ENCODE measurements at regions not wholly inside any gene's neighbourhood (a gene's known extent, or its start where the extent isn't known, plus 50 kb on each side); places are given as distances from the start of the nearest gene placed in this dataset.

DNA sequence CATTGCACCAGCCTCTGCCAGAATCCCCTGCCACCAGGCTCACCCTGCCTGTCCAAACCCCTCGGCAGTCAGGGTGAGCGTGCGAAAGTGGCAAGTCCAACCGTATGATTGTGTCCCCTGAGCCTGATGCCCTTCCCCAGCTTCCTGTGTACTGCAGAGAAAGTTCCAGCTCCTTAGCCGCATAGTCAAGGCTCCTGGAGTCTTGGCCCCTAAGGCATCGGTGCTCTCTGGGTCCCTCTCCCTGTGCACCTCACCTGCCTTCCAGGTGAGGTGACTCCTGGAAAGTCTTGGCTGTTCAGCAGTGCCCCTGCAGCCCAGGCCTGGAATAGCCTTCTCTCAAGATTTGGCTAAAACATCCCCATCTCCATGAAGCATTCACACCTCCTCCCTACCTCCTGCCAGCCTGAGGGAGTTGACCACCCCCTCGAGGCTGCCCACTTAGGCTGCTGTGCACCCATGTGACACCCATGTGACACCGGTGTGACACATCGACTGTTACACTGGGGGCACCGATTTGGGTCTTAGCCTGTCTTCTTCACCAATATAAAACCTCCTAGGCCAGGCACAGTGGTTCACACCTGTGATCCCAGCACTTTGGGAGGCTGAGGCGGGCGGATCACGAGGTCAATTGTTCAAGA is 56.1 kb upstream of the ELN start:
- H3K4me1 Mint-ChIP-seq: peaks cover 4% of the 10 kb centered on the region
- H3K27ac Mint-ChIP-seq: no peak overlapping the region
- no peak for DNase-seq
- H3K9me3 Mint-ChIP-seq: no peaks in the 10 kb centered on the region
- no peaks in the 10 kb centered on the region for H3K36me3 Mint-ChIP-seq
- no peak overlapping the region for H3K4me3 Mint-ChIP-seq
- no peaks in the 10 kb centered on the region for H3K27me3 Mint-ChIP-seq

DNA sequence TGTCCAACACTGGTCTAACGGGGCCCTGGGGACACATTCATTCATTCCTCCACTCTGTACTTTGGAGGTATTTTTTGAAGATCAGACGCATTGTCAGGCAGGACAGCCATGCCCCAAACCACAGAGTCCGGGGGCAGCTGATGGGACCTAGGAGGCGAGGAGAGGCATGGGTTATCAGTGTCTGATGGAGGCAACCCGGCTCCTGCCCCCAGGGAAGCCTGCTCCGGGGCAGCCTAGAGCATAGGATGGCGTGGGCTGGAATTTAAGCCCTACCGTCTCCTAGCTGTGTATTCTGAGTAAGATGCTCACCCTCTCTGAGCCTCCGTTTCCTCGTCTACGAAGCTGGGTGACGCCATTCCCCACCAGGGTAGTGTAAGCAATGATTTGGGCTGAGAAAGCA is 55.4 kb upstream of the ELN start:
- Mint-ChIP-seq H3K9me3 (no peaks in the 10 kb centered on the region), H3K27me3 (no peaks in the 10 kb centered on the region), H3K27ac (no peak overlapping the region), H3K4me1 (peaks cover 4% of the 10 kb centered on the region), H3K4me3 (no peak overlapping the region), H3K36me3 (no peaks in the 10 kb centered on the region)
- DNase-seq: no peak

DNA sequence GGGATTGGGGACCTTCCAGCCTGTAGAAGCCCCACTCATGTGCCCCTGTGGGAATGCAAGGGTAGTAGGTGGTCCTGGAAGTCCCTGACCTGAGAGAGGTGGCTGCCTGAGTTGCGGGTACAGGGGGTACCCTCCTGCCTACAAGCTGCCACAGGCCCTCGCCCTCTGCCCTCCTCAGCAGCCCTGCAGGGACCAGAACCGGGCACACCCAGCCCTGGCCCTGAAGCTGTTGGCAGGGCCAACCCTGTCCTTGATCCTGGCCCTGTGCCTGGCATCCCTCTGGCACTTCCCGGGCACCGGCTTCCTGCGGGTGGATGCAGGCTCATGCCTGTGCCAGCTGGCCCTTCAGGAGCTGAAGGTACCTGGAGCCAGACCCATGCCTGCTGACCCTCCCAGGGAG is 54.9 kb upstream of the ELN start:
- Mint-ChIP-seq H3K9me3 (no peaks in the 10 kb centered on the region), H3K4me3 (no peak overlapping the region), H3K4me1 (peaks cover 4% of the 10 kb centered on the region), H3K27ac (no peak overlapping the region), H3K27me3 (no peaks in the 10 kb centered on the region), H3K36me3 (no peaks in the 10 kb centered on the region)
- DNase-seq: no peak

DNA sequence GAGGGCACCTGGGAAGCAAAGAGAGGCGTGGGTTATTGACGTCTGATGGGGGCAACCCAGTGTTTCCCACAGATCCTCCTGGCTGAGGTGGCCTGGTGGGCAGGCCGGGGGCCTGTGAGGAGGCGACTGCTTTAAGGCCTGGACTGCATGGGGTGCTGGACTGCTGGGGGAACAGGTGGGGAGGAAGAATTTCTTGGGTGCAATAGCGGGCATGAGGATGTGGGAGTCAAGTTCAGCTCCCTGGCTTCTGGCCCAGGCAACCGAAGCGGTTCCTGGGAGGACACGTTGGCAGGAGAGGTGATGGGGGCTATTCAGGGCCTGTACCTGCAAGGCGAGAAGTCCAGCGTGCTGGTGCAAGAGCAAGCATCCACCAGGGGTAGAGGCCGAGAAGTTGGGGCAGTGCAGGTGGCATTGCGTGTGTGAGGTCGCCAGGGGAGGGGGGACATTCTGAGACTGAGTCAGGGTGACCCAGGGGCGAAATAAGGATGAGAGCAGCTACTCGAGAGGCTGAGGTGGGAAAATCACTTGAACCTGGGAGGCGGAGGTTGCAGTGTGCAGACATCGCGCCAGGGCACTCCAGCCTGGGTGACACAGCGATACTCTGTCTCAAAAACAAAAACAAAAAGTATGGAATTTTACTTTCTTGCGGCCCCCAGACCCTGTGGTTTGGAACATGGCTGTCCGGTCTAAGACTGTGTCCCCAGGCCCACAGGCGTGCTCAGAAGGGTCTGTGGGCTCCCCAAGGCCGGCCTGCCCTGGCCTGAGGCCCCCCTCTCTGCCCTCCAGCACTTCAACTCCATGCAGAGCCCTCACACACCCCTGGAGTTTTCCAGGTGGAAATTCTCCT is 53.6 kb upstream of the ELN start:
- H3K4me1 Mint-ChIP-seq: peaks cover 4% of the 10 kb centered on the region
- H3K27me3 Mint-ChIP-seq: no peaks in the 10 kb centered on the region
- H3K9me3 Mint-ChIP-seq: no peaks in the 10 kb centered on the region
- H3K27ac Mint-ChIP-seq: no peak overlapping the region
- no peak for DNase-seq
- H3K4me3 Mint-ChIP-seq: no peak overlapping the region
- H3K36me3 Mint-ChIP-seq: no peaks in the 10 kb centered on the region

DNA sequence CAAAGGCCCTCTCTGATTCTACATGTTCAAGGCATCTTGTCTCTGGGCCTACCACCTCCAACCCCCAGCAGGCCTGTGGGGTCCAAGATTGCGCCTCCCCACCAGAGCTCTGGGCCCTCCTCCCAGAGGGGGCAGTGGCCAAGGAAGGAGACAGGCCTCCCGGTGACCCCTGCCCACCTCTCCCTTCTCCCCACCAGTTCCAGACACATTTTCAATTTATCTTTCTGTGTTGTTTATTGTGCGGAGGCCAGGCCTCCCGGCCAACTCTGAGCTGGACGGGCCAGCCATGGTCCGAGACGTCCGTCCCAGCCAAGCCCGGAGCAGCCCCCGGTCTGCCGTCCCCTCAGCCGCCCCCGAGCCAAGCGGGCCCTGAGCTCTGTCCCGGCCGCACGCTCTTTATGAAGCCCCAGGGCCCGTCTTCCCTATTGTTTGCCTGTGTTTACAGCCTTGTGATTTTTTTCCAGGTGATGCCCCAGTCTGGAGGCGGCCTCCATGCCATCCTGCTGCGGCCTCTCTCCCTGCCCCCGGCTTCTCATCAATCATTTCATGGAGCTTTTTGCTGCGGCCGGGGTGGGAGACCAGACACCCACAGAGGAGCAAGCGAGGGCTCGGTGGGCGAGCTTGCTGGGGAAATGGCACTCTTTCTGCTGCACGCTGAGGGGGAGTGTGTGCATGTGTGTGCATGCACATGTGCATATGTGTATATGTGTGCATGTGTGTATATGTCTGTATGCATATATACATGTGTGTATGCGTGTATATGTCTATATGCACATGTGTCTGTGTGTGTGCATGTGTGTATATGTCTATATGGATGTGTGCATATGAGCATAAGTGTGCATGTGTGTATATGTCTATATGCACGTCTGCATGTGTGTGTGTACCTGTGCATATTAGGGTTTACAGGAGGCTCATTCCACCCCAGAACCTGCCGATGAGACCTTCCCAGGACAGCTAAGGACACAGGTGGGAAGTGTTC is 52.7 kb upstream of the ELN start:
- Mint-ChIP-seq H3K27ac (no peak overlapping the region), H3K9me3 (no peaks in the 10 kb centered on the region), H3K27me3 (peaks cover 4% of the 10 kb centered on the region), H3K4me3 (no peak overlapping the region), H3K4me1 (peaks cover 4% of the 10 kb centered on the region), H3K36me3 (no peaks in the 10 kb centered on the region)
- no peak for DNase-seq

DNA sequence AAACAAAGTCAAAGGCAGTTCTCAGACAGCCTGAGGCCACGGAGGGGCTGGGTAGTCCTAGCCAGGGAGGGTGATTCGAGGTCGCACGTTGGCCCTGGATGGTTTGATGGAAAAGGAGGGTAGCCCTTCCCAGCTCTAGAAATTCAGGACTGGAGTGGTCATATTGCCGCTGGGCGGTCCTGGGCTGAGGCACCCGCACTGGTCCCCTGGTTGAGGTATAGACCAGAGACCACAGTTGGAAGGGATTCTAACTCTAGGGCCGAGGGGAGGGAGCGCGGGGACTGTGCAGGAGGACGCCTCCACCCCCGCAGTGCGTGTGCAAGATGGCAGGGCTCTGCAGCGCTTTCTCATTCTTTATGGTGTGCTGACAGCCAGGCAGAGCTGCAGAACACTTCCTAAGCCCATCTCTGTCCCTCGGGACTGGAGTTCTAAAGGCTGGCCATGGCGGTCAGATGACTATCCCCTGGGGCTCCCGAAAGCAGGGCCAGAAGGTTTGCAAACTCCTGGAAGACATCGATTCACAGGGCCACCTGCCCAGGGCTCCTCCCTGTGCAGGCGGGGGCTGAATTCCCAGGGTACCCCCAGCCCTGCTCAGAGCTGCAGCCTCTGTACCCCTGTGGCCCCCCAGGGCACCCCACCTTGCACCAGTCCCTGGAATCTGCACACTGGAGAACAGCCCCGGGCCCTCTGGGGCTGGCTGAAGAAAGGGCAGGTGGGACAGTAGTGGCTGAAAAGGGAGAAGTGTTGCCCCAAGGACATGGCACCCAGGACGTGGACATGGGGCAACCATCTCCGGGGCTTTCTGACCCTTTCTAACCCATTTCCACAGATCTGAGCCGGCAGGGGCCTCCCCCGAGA is 51.0 kb upstream of the ELN start:
- H3K4me3 Mint-ChIP-seq: no peak overlapping the region
- H3K9me3 Mint-ChIP-seq: no peaks in the 10 kb centered on the region
- no peak for DNase-seq
- H3K27me3 Mint-ChIP-seq: peaks cover 11% of the 10 kb centered on the region
- H3K4me1 Mint-ChIP-seq: no peaks in the 10 kb centered on the region
- no peak overlapping the region for H3K27ac Mint-ChIP-seq
- H3K36me3 Mint-ChIP-seq: no peaks in the 10 kb centered on the region

DNA sequence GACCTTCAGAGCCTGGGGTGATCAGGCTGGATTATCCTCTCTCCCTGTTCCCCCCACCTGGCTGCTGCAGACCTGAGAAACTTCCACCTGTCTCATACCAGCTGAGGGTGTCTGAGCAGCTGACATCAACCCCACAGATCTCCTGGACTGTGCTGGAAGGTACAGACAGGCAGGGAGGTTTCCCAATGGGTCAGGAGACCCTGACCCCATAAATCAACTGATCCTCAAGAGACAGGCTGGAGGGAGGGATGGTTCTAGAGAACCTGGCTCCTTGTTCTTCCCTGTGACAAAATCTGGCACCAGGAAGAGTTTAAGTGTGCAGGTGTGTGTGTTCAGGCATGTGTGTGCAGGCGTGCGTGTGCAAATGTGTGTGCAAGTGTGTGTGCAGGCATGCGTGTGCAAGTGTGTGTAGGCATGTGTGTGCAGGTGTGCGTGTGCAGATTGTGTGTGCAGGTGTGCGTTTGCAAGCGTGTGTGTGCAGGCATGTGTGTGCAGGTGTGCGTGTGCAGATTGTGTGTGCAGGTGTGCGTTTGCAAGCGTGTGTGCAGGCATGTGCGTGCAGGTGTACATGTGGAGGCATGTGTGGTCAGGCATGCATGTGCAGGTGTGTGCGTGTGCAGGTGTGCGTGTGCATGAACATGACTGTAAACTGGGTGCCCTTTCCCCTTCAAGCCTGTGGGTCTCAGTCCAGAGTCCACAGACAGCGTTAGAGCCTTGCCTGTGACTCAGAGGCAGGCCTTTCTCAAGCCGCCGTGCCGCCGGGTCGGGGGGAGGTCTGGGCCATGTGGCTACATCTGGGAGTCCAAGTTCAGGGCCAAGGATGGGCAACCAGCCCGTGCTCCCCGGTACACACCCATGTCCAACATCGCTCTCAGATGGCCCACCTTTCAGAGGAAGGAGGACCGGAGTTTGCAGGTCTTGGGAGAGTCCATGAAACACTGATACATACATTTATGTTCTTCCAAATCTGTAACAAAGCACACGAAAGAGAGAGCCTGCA is 50.1 kb upstream of the ELN start:
- peaks cover 11% of the 10 kb centered on the region for H3K27me3 Mint-ChIP-seq

More for the DNA sequence above, 50.1 kb upstream of the ELN start:
- Mint-ChIP-seq H3K36me3 (no peaks in the 10 kb centered on the region), H3K9me3 (no peaks in the 10 kb centered on the region), H3K4me1 (no peaks in the 10 kb centered on the region), H3K4me3 (no peak overlapping the region), H3K27ac (no peak overlapping the region)
- no peak for DNase-seq

Data from activated naive CD8-positive, alpha-beta T cell treated with anti-CD3 and anti-CD28 coated beads for 36 hours (primary cell).